H1 (cell line): ENCODE measurements at regions not wholly inside any gene's neighbourhood (a gene's known extent, or its start where the extent isn't known, plus 50 kb on each side); places are given as distances from the start of the nearest gene placed in this dataset.

Experiments used
- CTCF ChIP-seq, 3 experiments: IDR thresholded peaks; 1 replicate in 2 of 3; 2 replicates in 1 of 3; pipeline versions ENCODE4 v1.5.1 to v1.6.1; 2011; ENCODE audit warnings: low read length in 3 of 3, mild to moderate bottlenecking in 3 of 3, inconsistent platforms in 2 of 3, low read depth in 1 of 3, moderate library complexity in 1 of 3; ENCODE audit not compliant: insufficient read depth in 1 of 3; ENCODE audit errors: control extremely low read depth in 1 of 3
- EZH2 ChIP-seq: fragments of 200-600 bp; sonication (generic); IDR thresholded peaks from 2 replicates; pipeline ENCODE4 v1.7.1; 2012; ENCODE audit warnings: low read depth, mild to moderate bottlenecking, moderate library complexity, low read length, inconsistent platforms; ENCODE audit not compliant: severe bottlenecking
- GABPA ChIP-seq: IDR thresholded peaks from 2 replicates; pipeline ENCODE4 v1.6.1; 2011; ENCODE audit warnings: mild to moderate bottlenecking, low read length, moderate library complexity, borderline replicate concordance; ENCODE audit not compliant: insufficient read depth
- JUND ChIP-seq: IDR thresholded peaks from 2 replicates; pipeline ENCODE4 v1.6.1; 2011; ENCODE audit warnings: mild to moderate bottlenecking, improper control_type of control experiment, low read length
- KDM1A ChIP-seq: fragments of 200-600, 300-600 bp; sonication (generic); IDR thresholded peaks from 2 replicates; pipeline ENCODE4 v1.7.1; 2016; ENCODE audit warnings: mild to moderate bottlenecking, low read length, borderline replicate concordance
- POLR2A ChIP-seq, 2 experiments: IDR thresholded peaks; 1 replicate in 1 of 2; 2 replicates in 1 of 2; pipeline ENCODE4 v1.6.1; 2011; ENCODE audit warnings: low read depth in 2 of 2, low read length in 2 of 2, mild to moderate bottlenecking in 2 of 2; ENCODE audit errors: control extremely low read depth in 1 of 2
- RAD21 ChIP-seq, 2 experiments: IDR thresholded peaks in 1 of 2; conservative IDR thresholded peaks in 1 of 2; 2 replicates each; pipeline ENCODE4 v1.6.1; 2011; ENCODE audit warnings: low read depth in 2 of 2, low read length in 2 of 2, improper control_type of control experiment in 1 of 2, inconsistent platforms in 1 of 2, mild to moderate bottlenecking in 1 of 2, moderate library complexity in 1 of 2
- RBBP5 ChIP-seq: IDR thresholded peaks from 2 replicates; pipeline ENCODE4 v1.7.1; 2012; ENCODE audit warnings: low read depth, mild to moderate bottlenecking, inconsistent platforms, low read length, moderate library complexity, borderline replicate concordance
- RXRA ChIP-seq: IDR thresholded peaks from 2 replicates; pipeline ENCODE4 v1.6.1; 2011; ENCODE audit warnings: low read depth, mild to moderate bottlenecking, low read length, moderate library complexity; ENCODE audit not compliant: insufficient read depth
- TAF1 ChIP-seq: IDR thresholded peaks from 2 replicates; pipeline ENCODE4 v1.6.1; 2011; ENCODE audit warnings: mild to moderate bottlenecking, low read depth, low read length
- ZNF274 ChIP-seq: IDR thresholded peaks from 2 replicates; pipeline ENCODE4 v1.7.0; 2012; ENCODE audit warnings: low read length, borderline replicate concordance; ENCODE audit errors: extremely low read depth

GRCh38 chr4:181523973-181524372 lies 719.2 kb upstream of the TENM3 start:
- TF ChIP-seq GABPA = no peak
- TF ChIP-seq JUND = no peak
- TF ChIP-seq POLR2A (IDR thresholded peaks at IDR 0.05; ENCODE audit: control extremely low read depth in 1 of 2, low read depth in 2 of 2, low read length in 2 of 2) = no peak
- no peak for TF ChIP-seq RXRA
- no peak for TF ChIP-seq CTCF (IDR thresholded peaks at IDR 0.05; ENCODE audit: control extremely low read depth in 1 of 3, insufficient read depth in 1 of 3, low read depth in 1 of 3, low read length in 3 of 3)
- TF ChIP-seq KDM1A = no peak
- TF ChIP-seq EZH2 = no peak
- no peak for TF ChIP-seq RBBP5
- no peak for TF ChIP-seq RAD21 (IDR thresholded peaks at IDR 0.05 in 1 of 2, conservative IDR thresholded peaks at IDR 0.05 in 1 of 2; ENCODE audit: low read depth in 2 of 2, low read length in 2 of 2)
- no peak for TF ChIP-seq TAF1
- TF ChIP-seq ZNF274 = no peak
